ENCODE measurements at regions not wholly inside any gene's neighbourhood (a gene's known extent, or its start where the extent isn't known, plus 50 kb on each side); places are given as distances from the start of the nearest gene placed in this dataset.

- H3K27ac ChIP-seq (ENCODE audit: low read depth, low read length, poor library complexity, severe bottlenecking), result no peak overlapping the region
- H3K79me2 ChIP-seq (ENCODE audit: insufficient read depth, low read depth, low read length), result no peaks in the 10 kb centered on the region
- H2AFZ ChIP-seq (ENCODE audit: low read length), result no peak overlapping the region
- H3K9me3 ChIP-seq (ENCODE audit: low read length), result no peaks in the 10 kb centered on the region
- no peaks in the 10 kb centered on the region for H3K36me3 ChIP-seq (ENCODE audit: insufficient read depth, low read length)
- no peaks in the 10 kb centered on the region for H4K20me1 ChIP-seq (ENCODE audit: insufficient read depth, low read length)
- no peak overlapping the region for H3K4me3 ChIP-seq (ENCODE audit: low read depth, low read length, poor library complexity, severe bottlenecking)
- BruUV-seq (replicated peaks), result no TSS peak
- POLR2A ChIA-PET, result no interaction called here
- H3K4me2 ChIP-seq (ENCODE audit: low read length), result no peak overlapping the region
- H3K4me1 ChIP-seq (ENCODE audit: insufficient read depth, low read length, poor library complexity, severe bottlenecking), result no peaks in the 10 kb centered on the region
- TF ChIP-seq, protein P1, sequence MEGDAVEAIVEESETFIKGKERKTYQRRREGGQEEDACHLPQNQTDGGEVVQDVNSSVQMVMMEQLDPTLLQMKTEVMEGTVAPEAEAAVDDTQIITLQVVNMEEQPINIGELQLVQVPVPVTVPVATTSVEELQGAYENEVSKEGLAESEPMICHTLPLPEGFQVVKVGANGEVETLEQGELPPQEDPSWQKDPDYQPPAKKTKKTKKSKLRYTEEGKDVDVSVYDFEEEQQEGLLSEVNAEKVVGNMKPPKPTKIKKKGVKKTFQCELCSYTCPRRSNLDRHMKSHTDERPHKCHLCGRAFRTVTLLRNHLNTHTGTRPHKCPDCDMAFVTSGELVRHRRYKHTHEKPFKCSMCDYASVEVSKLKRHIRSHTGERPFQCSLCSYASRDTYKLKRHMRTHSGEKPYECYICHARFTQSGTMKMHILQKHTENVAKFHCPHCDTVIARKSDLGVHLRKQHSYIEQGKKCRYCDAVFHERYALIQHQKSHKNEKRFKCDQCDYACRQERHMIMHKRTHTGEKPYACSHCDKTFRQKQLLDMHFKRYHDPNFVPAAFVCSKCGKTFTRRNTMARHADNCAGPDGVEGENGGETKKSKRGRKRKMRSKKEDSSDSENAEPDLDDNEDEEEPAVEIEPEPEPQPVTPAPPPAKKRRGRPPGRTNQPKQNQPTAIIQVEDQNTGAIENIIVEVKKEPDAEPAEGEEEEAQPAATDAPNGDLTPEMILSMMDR (conservative IDR thresholded peaks at IDR 0.05; ENCODE audit: low read length), result no peak
- TF ChIP-seq EZH2phosphoT487 (IDR thresholded peaks at IDR 0.05; ENCODE audit: borderline replicate concordance, low read depth, low read length), result no peak
- intact Hi-C loops (cut with micrococcal nuclease; ENCODE audit: unreplicated experiment), result no loop called here
- H3K9me2 ChIP-seq (ENCODE audit: insufficient read depth, low read length), result no peaks in the 10 kb centered on the region
- no peak for DNase-seq (ENCODE audit: low spot score)
- CTCF ChIA-PET (ENCODE audit: unreplicated experiment), result no interaction called here
These were observed 96.6 kb downstream of the LHX2 start for GRCh38 chr9:124108216-124108615.

- Histone ChIP-seq H4K20me1 (ENCODE audit: insufficient read depth, low read length) (no peaks in the 10 kb centered on the region), H3K4me3 (ENCODE audit: low read depth, low read length, poor library complexity, severe bottlenecking) (no peak overlapping the region), H3K9me3 (ENCODE audit: low read length) (no peaks in the 10 kb centered on the region), H2AFZ (ENCODE audit: low read length) (no peak overlapping the region), H3K79me2 (ENCODE audit: insufficient read depth, low read depth, low read length) (no peaks in the 10 kb centered on the region), H3K4me1 (ENCODE audit: insufficient read depth, low read length, poor library complexity, severe bottlenecking) (no peaks in the 10 kb centered on the region), H3K4me2 (ENCODE audit: low read length) (no peak overlapping the region), H3K36me3 (ENCODE audit: insufficient read depth, low read length) (no peaks in the 10 kb centered on the region), H3K9me2 (ENCODE audit: insufficient read depth, low read length) (no peaks in the 10 kb centered on the region), H3K27ac (ENCODE audit: low read depth, low read length, poor library complexity, severe bottlenecking) (no peak overlapping the region)
- BruUV-seq (replicated peaks), result no TSS peak
- TF ChIP-seq, protein P1 (conservative IDR thresholded peaks at IDR 0.05; ENCODE audit: low read length), result no peak
- no peak for TF ChIP-seq EZH2phosphoT487 (IDR thresholded peaks at IDR 0.05; ENCODE audit: borderline replicate concordance, low read depth, low read length)
- ChIA-PET POLR2A (interaction anchor here (0.6 kb wide), 1 partner anchor 22 kb away, joined by 5 read pairs; no protein-coding TSS in a partner anchor), CTCF (ENCODE audit: unreplicated experiment) (no interaction called here)
- intact Hi-C loops (cut with micrococcal nuclease; ENCODE audit: unreplicated experiment), result no loop called here
- DNase-seq (ENCODE audit: low spot score), result peak; percentile 54
These were observed 98.8 kb downstream of the LHX2 start for GRCh38 chr9:124110307-124110915.

DNA sequence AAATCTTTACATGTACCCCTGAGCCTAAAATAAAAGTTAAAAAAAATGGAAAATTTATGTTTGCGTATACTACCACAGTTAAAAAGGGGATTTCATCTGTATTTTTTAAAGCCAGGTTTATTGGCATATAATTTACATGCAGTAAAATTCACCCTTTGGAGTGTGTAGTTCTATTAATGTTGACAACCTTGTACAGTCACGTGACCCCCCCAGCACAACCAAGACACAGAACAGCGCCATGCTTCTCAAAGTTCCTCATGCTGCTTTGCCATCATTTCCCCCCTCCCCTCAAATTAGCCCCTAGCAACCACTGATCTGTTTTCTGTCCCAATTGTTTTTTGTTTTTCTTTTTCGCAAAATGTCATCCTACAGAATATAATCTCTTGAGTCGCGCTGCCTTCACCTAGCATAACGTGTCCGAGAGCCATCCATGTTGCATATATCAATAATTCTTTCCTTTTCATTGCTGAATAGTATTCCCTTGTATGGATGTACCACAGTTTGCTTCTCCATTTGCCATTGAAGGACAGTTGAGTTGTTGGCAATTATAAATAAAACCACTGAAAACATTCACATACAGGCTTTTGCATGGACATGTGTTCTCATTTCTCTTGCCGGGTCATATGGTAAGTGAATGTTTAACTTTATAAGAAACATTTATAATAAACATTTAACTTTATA lies 105.3 kb downstream of the LHX2 start:
- POLR2A ChIA-PET, result no interaction called here
- Histone ChIP-seq H3K4me3 (ENCODE audit: low read depth, low read length, poor library complexity, severe bottlenecking) (no peak overlapping the region), H3K9me3 (ENCODE audit: low read length) (no peaks in the 10 kb centered on the region), H3K79me2 (ENCODE audit: insufficient read depth, low read depth, low read length) (no peaks in the 10 kb centered on the region), H3K9me2 (ENCODE audit: insufficient read depth, low read length) (no peaks in the 10 kb centered on the region), H2AFZ (ENCODE audit: low read length) (no peak overlapping the region), H4K20me1 (ENCODE audit: insufficient read depth, low read length) (no peaks in the 10 kb centered on the region), H3K4me1 (ENCODE audit: insufficient read depth, low read length, poor library complexity, severe bottlenecking) (no peaks in the 10 kb centered on the region), H3K36me3 (ENCODE audit: insufficient read depth, low read length) (no peaks in the 10 kb centered on the region), H3K27ac (ENCODE audit: low read depth, low read length, poor library complexity, severe bottlenecking) (no peak overlapping the region), H3K4me2 (ENCODE audit: low read length) (no peak overlapping the region)
- TF ChIP-seq, protein P1 (conservative IDR thresholded peaks at IDR 0.05; ENCODE audit: low read length), result no peak
- no peak for TF ChIP-seq EZH2phosphoT487 (IDR thresholded peaks at IDR 0.05; ENCODE audit: borderline replicate concordance, low read depth, low read length)
- CTCF ChIA-PET (ENCODE audit: unreplicated experiment), result no interaction called here
- BruUV-seq (replicated peaks), result no TSS peak
- DNase-seq (ENCODE audit: low spot score), result no peak
- intact Hi-C loops (cut with micrococcal nuclease; ENCODE audit: unreplicated experiment), result no loop called here

All from OCI-LY7 (cell line).